NCI-H1105 treated with DMSO at 0.1 percent for 48 hours (cell line): ENCODE measurements at regions not wholly inside any gene's neighbourhood (a gene's known extent, or its start where the extent isn't known, plus 50 kb on each side); places are given as distances from the start of the nearest gene placed in this dataset.

Experiments used
- DNase-seq: peaks from one replicate; lab custom pipeline; 2025; lab: John Stamatoyannopoulos, UW

- no peak for DNase-seq
Observed at GRCh38 chr5:68407311-68408239, 192.0 kb downstream of the PIK3R1 start.

GRCh38 chr5:68408345-68408871 lies 192.9 kb downstream of the PIK3R1 start:
- no peak for DNase-seq

- DNase-seq = no peak
Observed at GRCh38 chr5:68409259-68409658, 193.7 kb downstream of the PIK3R1 start.

DNA sequence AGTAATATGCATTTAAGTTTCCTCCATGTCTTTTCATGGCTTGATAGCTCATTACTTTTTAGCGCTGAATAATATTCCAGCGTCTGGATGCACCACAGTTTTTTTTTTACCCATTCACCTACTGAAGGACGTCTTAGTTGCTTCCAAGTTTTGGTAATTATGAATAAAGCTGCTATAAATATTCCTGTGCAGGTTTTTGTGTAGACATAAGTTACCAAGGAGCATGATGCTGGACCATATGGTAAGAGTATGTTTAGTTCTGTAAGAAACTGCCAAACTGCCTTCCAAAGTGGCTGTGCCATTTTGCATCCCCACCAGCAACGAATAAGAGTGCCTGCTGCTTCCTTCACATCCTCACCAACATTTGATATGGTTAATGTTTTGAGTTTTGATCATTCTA lies 195.6 kb downstream of the PIK3R1 start:
- no peak for DNase-seq

GRCh38 chr5:68415177-68416085 lies 199.9 kb downstream of the PIK3R1 start:
- no peak for DNase-seq

- no peak for DNase-seq
Observed at GRCh38 chr5:68416714-68417113, 201.2 kb downstream of the PIK3R1 start.

DNA sequence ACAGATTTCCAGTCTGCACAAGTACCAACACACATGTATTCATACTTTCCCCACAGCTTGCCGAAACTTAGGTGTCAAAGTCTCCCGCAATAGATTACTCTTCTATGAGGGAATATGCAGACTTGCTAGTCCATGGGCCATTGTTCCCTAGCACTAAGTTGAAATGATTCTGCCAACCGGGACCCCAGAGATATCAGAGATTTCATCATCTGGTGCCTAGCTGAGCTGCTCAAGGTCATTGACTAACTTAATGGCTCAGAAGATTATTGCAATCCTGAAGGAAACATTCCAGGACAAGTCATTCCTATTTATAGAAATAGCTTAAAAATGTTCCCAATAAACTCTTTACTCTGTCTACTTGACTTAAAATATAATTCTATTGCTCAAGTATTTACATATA lies 202.6 kb downstream of the PIK3R1 start:
- no peak for DNase-seq

DNA sequence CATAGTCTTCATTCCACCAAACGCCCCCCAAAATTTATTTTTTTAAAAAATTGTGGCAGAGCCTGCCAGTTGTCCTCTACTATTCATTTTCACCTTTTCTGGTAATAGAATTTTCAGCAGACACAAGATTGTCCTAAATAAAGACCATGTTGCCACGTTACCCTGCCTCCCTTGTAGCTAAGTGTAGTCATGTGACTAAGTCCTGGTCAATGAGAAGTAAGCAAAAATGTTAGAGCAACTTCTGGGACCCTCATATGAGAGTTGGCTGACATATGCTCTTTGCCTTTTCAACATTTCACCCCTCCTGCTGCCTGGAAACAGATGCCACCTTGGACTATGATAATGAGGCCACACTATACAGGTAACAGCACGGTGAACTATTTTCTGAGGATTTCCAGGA lies 203.1 kb downstream of the PIK3R1 start:
- DNase-seq = no peak

DNA sequence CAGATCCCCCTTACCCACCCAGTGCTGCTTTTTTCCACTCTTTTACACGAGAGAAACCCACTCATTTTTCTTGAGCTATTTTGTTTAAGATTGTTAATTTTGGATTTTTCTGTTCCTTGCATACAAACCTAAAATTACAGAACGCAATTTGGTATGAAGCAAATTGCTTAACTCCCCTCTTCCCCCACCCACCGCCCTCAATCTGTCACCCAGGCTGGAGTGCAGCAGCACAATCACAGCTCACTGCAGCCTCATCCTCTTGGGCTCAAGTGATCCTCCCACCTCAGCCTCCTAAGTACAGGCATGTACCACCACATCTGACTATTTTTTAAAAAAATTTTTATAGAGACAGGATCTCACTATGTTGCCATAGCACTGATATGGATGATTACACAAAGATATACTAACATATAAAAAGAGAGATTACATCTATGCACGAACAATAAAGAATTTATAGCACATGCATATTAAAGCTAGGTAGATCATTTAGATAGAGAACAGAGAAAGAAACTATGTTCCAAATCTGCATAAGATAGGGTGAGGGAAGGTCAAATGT lies 203.6 kb downstream of the PIK3R1 start:
- DNase-seq = no peak

DNA sequence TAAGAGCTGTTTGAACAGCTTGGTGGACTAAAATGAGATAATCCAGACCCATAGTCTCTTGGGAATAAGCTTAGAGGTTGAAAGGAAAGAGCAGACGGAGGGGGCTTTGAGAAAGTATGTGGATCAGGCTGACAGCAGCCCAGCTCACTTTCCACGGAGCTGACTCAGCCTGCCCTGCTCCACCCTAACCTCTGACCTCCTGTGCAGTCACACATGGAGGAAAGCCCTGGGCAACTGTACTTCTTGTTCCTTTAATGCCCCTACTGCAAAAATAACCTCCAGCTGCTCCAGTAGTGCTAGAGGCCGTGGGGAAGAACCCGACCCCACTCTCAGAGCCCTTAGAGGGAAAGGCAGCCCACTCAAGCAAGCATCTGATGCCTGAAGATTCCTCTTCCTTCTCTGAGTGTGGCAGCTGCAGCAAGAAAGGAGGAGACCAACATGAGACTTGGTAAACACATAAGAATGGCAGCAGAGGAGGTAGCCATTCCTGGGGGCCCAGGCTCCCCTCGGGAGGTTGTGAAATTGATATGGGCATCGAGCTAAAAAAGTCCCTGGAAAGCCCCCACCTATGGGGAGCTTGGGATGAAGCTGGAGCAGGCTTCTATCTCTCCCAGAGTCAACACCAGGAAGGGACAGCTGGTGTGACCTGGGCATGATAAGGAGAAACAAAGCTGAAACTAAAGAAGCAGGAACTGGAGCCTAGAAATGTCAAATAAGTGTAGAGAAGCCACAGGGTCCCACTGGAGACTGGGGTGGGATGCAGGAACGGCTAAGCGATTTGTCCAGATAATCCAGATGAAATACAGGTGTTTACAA lies 204.3 kb downstream of the PIK3R1 start:
- DNase-seq = no peak

GRCh38 chr5:68420476-68421344 lies 205.2 kb downstream of the PIK3R1 start:
- no peak for DNase-seq

DNA sequence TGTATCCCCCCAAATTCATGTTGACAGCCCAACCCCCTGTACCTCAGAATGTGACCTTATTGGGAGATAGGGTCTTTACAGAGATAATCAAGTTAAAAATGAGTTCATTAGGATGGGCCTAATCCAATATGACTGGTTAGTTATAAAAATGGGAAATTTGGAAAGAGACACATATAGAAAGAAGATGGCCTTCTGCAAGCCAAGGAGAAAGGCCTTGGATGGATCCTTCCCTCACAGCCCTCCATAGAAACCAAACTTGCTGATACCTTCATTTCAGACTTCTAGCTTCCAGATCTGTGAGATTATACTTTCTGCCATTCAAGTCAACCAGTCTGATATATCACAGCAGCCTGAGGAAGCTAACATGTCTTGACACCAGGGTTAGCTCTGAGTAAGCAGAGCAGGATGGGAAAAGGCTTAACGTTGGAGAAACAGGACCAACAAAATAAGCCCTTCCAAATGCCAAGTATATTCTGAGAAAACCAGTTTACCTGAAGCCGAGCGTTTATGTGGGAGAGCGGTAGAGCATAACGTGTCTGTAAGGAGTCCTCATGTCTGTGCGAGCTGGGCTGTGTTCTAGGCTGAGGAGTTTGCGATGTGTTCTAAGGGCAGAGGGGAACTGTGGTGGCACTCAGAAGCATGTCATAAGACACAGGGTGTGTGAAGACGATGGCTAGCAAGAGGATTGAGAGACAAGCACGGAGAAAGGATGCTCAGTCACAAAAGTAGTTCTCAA lies 206.1 kb downstream of the PIK3R1 start:
- no peak for DNase-seq

DNA sequence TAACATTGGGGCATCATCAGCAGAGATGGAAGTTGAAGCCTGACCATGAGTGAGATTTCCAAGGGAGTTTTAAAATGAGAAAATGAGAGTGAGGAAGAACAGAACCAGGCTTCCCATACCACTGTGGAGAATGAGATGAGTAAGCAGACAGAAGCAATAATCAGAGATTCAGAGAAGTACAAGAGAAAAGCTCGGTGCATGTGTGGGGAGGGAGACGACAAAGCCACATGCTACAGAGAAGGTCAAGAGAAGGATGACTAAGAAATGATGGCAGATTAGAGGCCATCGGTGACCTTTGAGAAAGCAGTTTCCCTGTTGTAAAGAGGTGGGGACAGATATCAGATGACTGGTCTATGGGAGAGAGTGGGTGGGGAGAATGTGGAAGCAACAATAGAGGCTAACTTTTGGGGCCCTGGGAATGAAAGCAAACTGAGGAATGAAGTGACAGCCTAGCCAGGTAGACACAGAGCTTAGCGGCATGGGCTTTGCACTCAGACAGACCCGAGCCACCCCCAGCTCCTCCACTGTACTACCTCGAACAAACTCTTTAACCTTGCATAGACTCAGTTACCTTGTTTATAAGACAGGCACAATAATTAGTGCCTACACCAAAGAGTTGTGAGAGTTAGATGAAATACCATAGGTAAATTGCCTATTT lies 207.7 kb downstream of the PIK3R1 start:
- no peak for DNase-seq

- no peak for DNase-seq
Observed at GRCh38 chr5:68424799-68425537, 209.4 kb downstream of the PIK3R1 start.

DNA sequence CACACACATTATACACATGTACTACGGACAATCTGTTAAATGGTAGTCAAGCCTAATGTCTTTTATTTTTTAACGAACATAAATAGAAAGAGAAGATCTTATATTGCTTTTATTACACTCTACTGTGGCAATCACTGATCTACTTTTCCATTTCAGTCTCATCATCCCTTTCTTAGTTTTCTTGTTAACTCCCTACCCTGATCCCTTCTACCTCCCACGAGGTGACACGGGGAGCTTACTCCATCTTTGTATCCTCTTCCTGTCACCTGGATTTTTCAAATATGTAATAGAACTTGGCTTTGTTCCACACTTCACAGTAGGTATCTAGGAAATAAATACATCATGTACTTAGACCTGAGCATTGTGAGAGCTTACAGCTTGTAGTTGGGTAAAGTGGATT lies 211.0 kb downstream of the PIK3R1 start:
- no peak for DNase-seq

DNA sequence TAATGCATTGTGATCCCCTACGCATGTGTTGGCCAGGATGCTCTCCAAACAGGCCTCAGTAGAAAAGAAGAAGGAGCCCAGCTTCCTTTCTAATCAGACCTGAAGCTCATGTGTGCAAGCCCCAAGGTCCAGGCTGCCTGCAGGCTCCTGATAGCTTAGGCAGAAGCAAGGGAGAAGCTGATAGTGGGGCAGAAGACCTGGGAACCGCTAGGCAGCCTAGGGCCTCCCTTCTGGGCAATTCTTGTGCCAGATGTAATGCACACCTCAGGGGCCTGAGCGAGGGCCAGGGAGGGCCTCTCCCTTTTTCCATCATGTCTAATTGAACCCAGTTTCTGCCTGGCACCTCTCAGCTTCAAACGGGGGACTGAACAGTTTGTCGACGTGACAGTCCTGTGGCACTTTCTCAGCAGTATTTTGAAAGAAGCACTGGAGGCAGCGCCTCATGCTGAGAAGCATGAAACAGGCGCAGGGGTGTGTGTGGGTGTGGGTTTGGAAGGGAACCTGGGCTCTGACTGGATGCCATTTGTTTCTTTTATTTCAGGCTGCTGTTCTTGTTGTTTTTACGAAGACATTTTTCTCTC lies 212.8 kb downstream of the PIK3R1 start:
- DNase-seq = no peak

DNA sequence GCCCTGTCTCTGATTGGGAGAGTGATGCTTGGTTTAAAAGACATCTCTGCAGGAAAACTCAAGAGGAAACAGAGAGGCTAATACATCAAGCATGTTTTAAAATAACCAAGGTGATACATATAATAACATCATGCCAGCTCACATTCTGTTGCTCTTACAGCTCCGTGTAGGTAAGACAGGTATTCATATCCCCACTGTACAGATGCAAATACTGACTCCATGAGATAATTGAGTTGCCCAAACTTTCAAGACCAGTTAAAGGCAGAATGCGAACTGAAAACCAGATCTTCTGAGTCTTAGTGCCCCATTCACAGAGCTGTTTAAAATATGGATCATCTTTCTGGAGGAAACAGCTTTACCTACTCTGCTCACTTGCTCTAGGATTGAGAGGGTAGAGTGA lies 214.0 kb downstream of the PIK3R1 start:
- no peak for DNase-seq

DNA sequence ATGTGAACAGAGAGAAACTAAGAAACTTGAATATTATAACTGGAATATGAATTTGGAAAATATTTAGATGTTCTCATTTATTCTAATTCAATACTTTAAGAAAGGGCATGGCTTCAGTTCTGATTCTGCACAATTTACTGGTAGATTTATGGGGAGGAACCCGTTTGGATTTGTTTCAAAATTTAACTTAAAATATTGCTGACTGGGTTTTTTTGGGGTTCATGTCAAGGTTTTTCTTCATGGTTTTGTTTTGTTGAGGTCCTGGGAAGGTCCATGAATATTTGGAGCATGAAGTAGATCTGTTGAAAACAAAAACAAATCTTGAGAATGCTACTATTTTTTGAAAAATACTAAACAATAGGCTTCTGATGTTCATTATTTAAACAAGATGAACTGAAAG lies 214.7 kb downstream of the PIK3R1 start:
- no peak for DNase-seq
